ENCODE measurements at regions not wholly inside any gene's neighbourhood (a gene's known extent, or its start where the extent isn't known, plus 50 kb on each side); places are given as distances from the start of the nearest gene placed in this dataset.

- DNase-seq = no peak
- 70 to 73% methylated on average over 9 to 13 of the region's 18 CpGs for WGBS, 2 donors
Observed at GRCh38 chr7:361680-362401, 71.9 kb downstream of the FOXL3 start.

GRCh38 chr7:362402-363096 is 72.6 kb downstream of the FOXL3 start:
- Histone ChIP-seq H3K27ac (peak overlapping the region in 1 of 10 donors; percentile 44), H3K4me1 (peaks cover 0 to 34% (median 5%) of the 10 kb centered on the region in 9 donors), H3K9me3 (peaks cover 0 to 9% (median 0%) of the 10 kb centered on the region in 11 donors), H3K27me3 (peaks cover 0 to 67% (median 43%) of the 10 kb centered on the region in 7 donors), H3K4me3 (peak overlapping the region in 8 of 10 donors; percentile 5 to 29 (median 24)), H3K36me3 (no peaks in the 10 kb centered on the region)
- intact Hi-C loops (cut with DNase I) = no loop called here
- WGBS, 2 donors = 32 to 33% methylated on average over 23 of the region's 23 CpGs
- TF ChIP-seq CTCF (IDR thresholded peaks at IDR 0.05) = no peak
- ATAC-seq (peak in 6 of 8 donors; percentile 27 to 55 (median 43)), DNase-seq (peak in 1 of 2 donors; percentile 22)

More at GRCh38 chr7:361680-362401, 71.9 kb downstream of the FOXL3 start:
- no peak for ATAC-seq
- Histone ChIP-seq H3K4me3 (peak overlapping the region in 8 of 10 donors; percentile 5 to 29 (median 24)), H3K36me3 (no peaks in the 10 kb centered on the region), H3K4me1 (peaks cover 0 to 34% (median 5%) of the 10 kb centered on the region in 9 donors), H3K9me3 (peaks cover 0 to 9% (median 0%) of the 10 kb centered on the region in 11 donors), H3K27me3 (peaks cover 0 to 69% (median 47%) of the 10 kb centered on the region in 7 donors), H3K27ac (peak overlapping the region in 1 of 10 donors; percentile 44)
- intact Hi-C loops (cut with DNase I) = no loop called here
- TF ChIP-seq CTCF (IDR thresholded peaks at IDR 0.05) = no peak

- H3K4me1 ChIP-seq = peaks cover 0 to 34% (median 5%) of the 10 kb centered on the region in 9 donors
- TF ChIP-seq CTCF (IDR thresholded peaks at IDR 0.05) = no peak
- H3K36me3 ChIP-seq = no peaks in the 10 kb centered on the region
- H3K9me3 ChIP-seq = peaks cover 0 to 4% (median 0%) of the 10 kb centered on the region in 11 donors
- ATAC-seq = no peak
- 89% methylated on average over 20 of the region's 20 CpGs for WGBS, 2 donors
- H3K27ac ChIP-seq = no peak overlapping the region
- H3K4me3 ChIP-seq = no peak overlapping the region
- intact Hi-C loops (cut with DNase I) = no loop called here
- no peak for DNase-seq
- peaks cover 0 to 59% (median 41%) of the 10 kb centered on the region in 7 donors for H3K27me3 ChIP-seq
Observed at GRCh38 chr7:363626-364025, 73.7 kb downstream of the FOXL3 start.

GRCh38 chr7:364536-364935 is 74.6 kb downstream of the FOXL3 start:
- Histone ChIP-seq H3K9me3 (no peaks in the 10 kb centered on the region), H3K27me3 (peaks cover 0 to 50% (median 32%) of the 10 kb centered on the region in 7 donors), H3K4me1 (peaks cover 0 to 34% (median 5%) of the 10 kb centered on the region in 9 donors), H3K4me3 (no peak overlapping the region), H3K36me3 (no peaks in the 10 kb centered on the region), H3K27ac (no peak overlapping the region)
- WGBS, 2 donors = 91 to 92% methylated on average over 11 of the region's 11 CpGs
- no peak for DNase-seq
- intact Hi-C loops (cut with DNase I) = no loop called here
- TF ChIP-seq CTCF (IDR thresholded peaks at IDR 0.05) = no peak
- ATAC-seq = no peak

Measured in heart right ventricle (tissue), 16 donors.